Osteocyte (in vitro differentiated cells): ENCODE measurements at regions not wholly inside any gene's neighbourhood (a gene's known extent, or its start where the extent isn't known, plus 50 kb on each side); places are given as distances from the start of the nearest gene placed in this dataset.

Experiments used
- DNase-seq: peaks from one replicate; pipeline ENCODE4 v3.0.0; 2021; ENCODE audit warnings: mixed read lengths; ENCODE audit not compliant: unreplicated experiment; ENCODE audit errors: extremely low spot score
- H3K27ac Mint-ChIP-seq: one replicate; pipeline ENCODE4 v1.8.0; 2021; ENCODE audit warnings: mild to moderate bottlenecking, mixed read lengths; ENCODE audit not compliant: unreplicated experiment
- H3K27me3 Mint-ChIP-seq: one replicate; pipeline ENCODE4 v1.8.0; 2021; ENCODE audit warnings: mixed read lengths; ENCODE audit not compliant: unreplicated experiment
- H3K36me3 Mint-ChIP-seq: one replicate; pipeline ENCODE4 v1.8.0; 2021; ENCODE audit warnings: mixed read lengths; ENCODE audit not compliant: unreplicated experiment
- H3K4me1 Mint-ChIP-seq: one replicate; pipeline ENCODE4 v1.8.0; 2021; ENCODE audit warnings: mixed read lengths; ENCODE audit not compliant: unreplicated experiment
- H3K4me3 Mint-ChIP-seq: one replicate; pipeline ENCODE4 v1.8.0; 2021; ENCODE audit warnings: mild to moderate bottlenecking, moderate library complexity, mixed read lengths; ENCODE audit not compliant: unreplicated experiment
- H3K9me3 Mint-ChIP-seq: one replicate; pipeline ENCODE4 v1.8.0; 2021; ENCODE audit warnings: mixed read lengths; ENCODE audit not compliant: unreplicated experiment
- CTCF ChIP-seq: fragments of 200-600 bp; sonication (generic); IDR thresholded peaks from 2 replicates; pipeline ENCODE4 v1.5.0; 2021; ENCODE audit warnings: antibody characterized with exemption, mild to moderate bottlenecking, moderate library complexity

DNA sequence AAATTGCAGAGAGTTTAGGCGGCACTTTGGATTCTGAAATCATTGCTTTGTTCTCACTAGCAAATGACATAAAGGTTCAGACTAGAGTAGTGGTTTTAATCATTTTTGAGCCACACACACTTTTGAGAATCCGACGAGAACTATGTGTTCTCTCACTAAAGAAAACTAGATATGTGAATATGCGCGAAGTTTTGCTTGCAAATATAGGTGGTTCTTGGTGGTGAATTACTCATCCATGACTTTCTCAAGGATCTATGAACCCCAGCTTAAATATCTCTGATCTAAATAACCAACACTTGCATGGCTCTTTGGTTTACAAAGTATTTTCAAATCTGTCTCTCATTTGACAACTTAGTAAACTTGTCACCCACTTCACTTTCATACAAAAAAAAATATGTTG, 54.8 kb downstream of the NOG start:
- H3K27ac Mint-ChIP-seq = no peak overlapping the region
- no peak overlapping the region for H3K4me3 Mint-ChIP-seq
- DNase-seq = no peak
- H3K4me1 Mint-ChIP-seq = no peaks in the 10 kb centered on the region
- H3K27me3 Mint-ChIP-seq = peaks cover 11% of the 10 kb centered on the region
- H3K36me3 Mint-ChIP-seq = no peaks in the 10 kb centered on the region
- no peaks in the 10 kb centered on the region for H3K9me3 Mint-ChIP-seq
- no peak for TF ChIP-seq CTCF

- no peak for TF ChIP-seq CTCF
- no peak for DNase-seq
- Mint-ChIP-seq H3K27ac (no peak overlapping the region), H3K9me3 (no peaks in the 10 kb centered on the region), H3K36me3 (no peaks in the 10 kb centered on the region), H3K4me3 (no peak overlapping the region), H3K27me3 (peaks cover 11% of the 10 kb centered on the region), H3K4me1 (no peaks in the 10 kb centered on the region)
These were observed 55.3 kb downstream of the NOG start for GRCh38 chr17:56648806-56649205.

DNA sequence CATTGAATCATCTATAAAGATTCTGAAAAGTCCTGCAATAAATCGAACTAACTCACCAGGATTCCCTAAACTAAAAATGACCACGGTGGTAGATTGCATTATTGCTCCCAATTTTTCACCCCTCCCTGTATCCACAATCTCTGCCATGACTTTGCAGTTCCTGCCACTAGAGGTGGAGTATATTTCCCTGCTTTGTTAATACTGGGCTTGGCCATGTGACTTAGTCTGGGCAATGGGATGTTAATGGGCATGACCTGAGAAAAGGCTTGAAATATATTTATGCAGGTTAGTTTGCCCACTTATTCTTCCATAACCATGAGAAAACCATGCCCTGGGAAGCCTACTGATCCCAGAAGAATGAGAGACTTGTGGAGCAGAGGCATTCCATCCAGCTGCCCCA, 59.1 kb downstream of the NOG start:
- no peak for TF ChIP-seq CTCF
- Mint-ChIP-seq H3K27ac (no peak overlapping the region), H3K36me3 (no peaks in the 10 kb centered on the region), H3K4me1 (no peaks in the 10 kb centered on the region), H3K4me3 (no peak overlapping the region), H3K27me3 (peaks cover 10% of the 10 kb centered on the region), H3K9me3 (no peaks in the 10 kb centered on the region)
- no peak for DNase-seq

- H3K27ac Mint-ChIP-seq = no peak overlapping the region
- H3K4me1 Mint-ChIP-seq = no peaks in the 10 kb centered on the region
- no peak for DNase-seq
- no peaks in the 10 kb centered on the region for H3K9me3 Mint-ChIP-seq
- peaks cover 9% of the 10 kb centered on the region for H3K27me3 Mint-ChIP-seq
- no peak overlapping the region for H3K4me3 Mint-ChIP-seq
- H3K36me3 Mint-ChIP-seq = no peaks in the 10 kb centered on the region
- peak; percentile 44 for TF ChIP-seq CTCF
These were observed 60.4 kb downstream of the NOG start for GRCh38 chr17:56653877-56654276.

- no peak for TF ChIP-seq CTCF
- no peaks in the 10 kb centered on the region for H3K36me3 Mint-ChIP-seq
- no peak overlapping the region for H3K27ac Mint-ChIP-seq
- H3K4me3 Mint-ChIP-seq = no peak overlapping the region
- H3K9me3 Mint-ChIP-seq = no peaks in the 10 kb centered on the region
- no peaks in the 10 kb centered on the region for H3K4me1 Mint-ChIP-seq
- no peak for DNase-seq
- H3K27me3 Mint-ChIP-seq = peaks cover 8% of the 10 kb centered on the region
These were observed 63.3 kb downstream of the NOG start for GRCh38 chr17:56656701-56657327.
